ENCODE measurements at regions not wholly inside any gene's neighbourhood (a gene's known extent, or its start where the extent isn't known, plus 50 kb on each side); places are given as distances from the start of the nearest gene placed in this dataset.

DNA sequence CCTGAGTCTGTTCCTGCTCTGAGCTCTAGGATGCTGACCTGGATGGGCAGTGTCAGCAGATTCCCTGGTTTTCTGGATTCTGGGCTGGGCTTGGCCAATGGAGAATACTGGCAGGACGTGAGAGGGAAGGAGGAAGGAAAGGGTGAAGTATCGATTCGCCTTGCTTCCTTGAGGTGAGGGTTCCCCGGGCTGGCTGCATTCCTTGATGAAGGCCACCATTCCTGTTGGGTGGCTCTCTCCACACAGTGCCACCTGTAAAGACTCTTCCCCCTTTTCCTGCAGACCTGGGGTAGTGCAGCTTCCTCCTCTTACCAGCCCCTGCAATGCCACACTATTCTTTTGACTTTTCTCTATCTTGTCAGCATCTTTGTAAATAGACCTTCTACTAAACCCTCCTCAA is 58.1 kb upstream of the TANC2 start:
- no peak for ATAC-seq
- no peaks in the 10 kb centered on the region for H3K36me3 ChIP-seq (ENCODE audit: control insufficient read depth, insufficient read depth, low read length)
- no peak for FAIRE-seq
- no peak overlapping the region for H3K4me2 ChIP-seq (ENCODE audit: insufficient read depth, low read length)
- no peaks in the 10 kb centered on the region for H3K79me2 ChIP-seq (ENCODE audit: control insufficient read depth, insufficient read depth, low read length)
- H3K9me3 ChIP-seq (replicated peaks; ENCODE audit: control insufficient read depth, insufficient read depth, low read depth, low read length): peaks cover 6% of the 10 kb centered on the region; the same call in 1 of the 2 replicates
- H3K9ac ChIP-seq (ENCODE audit: insufficient read depth in 1 of 2, low read depth in 2 of 2, low read length in 2 of 2): no peak overlapping the region
- no peak for DNase-seq (ENCODE audit: extremely low read depth in 1 of 4, low spot score in 3 of 4)
- ChIA-PET POLR2A (interaction anchor here (0.9 kb wide), 1 partner anchor 17 kb away, joined by 3 read pairs; no protein-coding TSS in a partner anchor), CTCF (ENCODE audit: low intra/inter-chr PET ratio) (no interaction called here)
- intact Hi-C loops (cut with micrococcal nuclease) (no loop called here), in situ Hi-C loops (cut with MboI) (no loop called here)
- H3K4me3 ChIP-seq: no peak overlapping the region
- no peaks in the 10 kb centered on the region for H4K20me1 ChIP-seq (replicated peaks; ENCODE audit: control insufficient read depth, insufficient read depth, low read length)
- 0% methylated on average over 4 of the region's 4 CpGs for WGBS (ENCODE audit: insufficient coverage, low coverage, missing lambda C conversion rate)
- no peaks in the 10 kb centered on the region for H3K4me1 ChIP-seq (replicated peaks in 1 of 2; ENCODE audit: control insufficient read depth in 2 of 2, insufficient read depth in 2 of 2, low read length in 2 of 2)
- H2AFZ ChIP-seq (ENCODE audit: low read depth, low read length): no peak overlapping the region
- no peak overlapping the region for H3K27ac ChIP-seq (ENCODE audit: extremely low read depth, low read depth, low read length)
- no TSS peak for BruUV-seq (replicated peaks)
- no peaks in the 10 kb centered on the region for H3K9me1 ChIP-seq (ENCODE audit: control insufficient read depth, insufficient read depth, low read length)
- TF ChIP-seq TEAD1 (CRISPR knock-in tag; IDR thresholded peaks at IDR 0.05): no peak
- no peak for TF ChIP-seq PRPF4 (IDR thresholded peaks at IDR 0.05; ENCODE audit: insufficient read depth, low read depth, low read length, poor library complexity, severe bottlenecking)
- TF ChIP-seq FOS (IDR thresholded peaks at IDR 0.05; ENCODE audit: extremely low read depth, insufficient read length): no peak
- TF ChIP-seq HNRNPUL1 (IDR thresholded peaks at IDR 0.05; ENCODE audit: low read length): no peak
- no peak for TF ChIP-seq CC2D1A (IDR thresholded peaks at IDR 0.05)
- H3K27me3 ChIP-seq (ENCODE audit: control insufficient read depth in 2 of 2, insufficient read depth in 2 of 2, low read length in 2 of 2): peaks cover 3 to 7% of the 10 kb centered on the region in 2 experiments; a peak in 2 of 5 replicates

DNA sequence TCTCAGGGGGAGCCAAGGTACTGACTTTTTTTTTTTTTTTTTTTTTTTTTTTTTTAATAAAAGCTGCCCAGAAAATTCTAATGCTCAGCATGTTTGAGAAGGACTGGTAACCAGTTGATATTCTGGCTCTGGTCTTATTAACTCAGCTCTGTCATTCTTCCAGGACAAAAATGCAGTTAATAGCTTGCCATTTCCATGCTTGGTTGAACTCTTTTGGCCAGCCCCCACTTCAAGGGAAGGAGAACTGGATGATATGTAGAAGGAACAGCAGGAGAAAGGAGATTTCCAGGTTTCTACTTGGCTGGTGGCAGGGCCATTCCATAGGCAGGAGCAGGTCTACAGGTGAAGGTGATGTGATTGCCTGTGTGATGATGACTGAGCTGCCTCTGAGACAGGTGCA is 59.2 kb upstream of the TANC2 start:
- no peak for ATAC-seq
- BruUV-seq (replicated peaks): no TSS peak
- POLR2A ChIA-PET: interaction anchor here (0.6 kb wide), 1 partner anchor 16 kb away, joined by 3 read pairs; no protein-coding TSS in a partner anchor

More for the DNA sequence above, 59.2 kb upstream of the TANC2 start:
- H3K4me3 ChIP-seq: no peak overlapping the region
- H3K36me3 ChIP-seq (ENCODE audit: control insufficient read depth, insufficient read depth, low read length): no peaks in the 10 kb centered on the region
- H3K9me1 ChIP-seq (ENCODE audit: control insufficient read depth, insufficient read depth, low read length): no peaks in the 10 kb centered on the region
- no peak overlapping the region for H3K27ac ChIP-seq (ENCODE audit: extremely low read depth, low read depth, low read length)
- CTCF ChIA-PET (ENCODE audit: low intra/inter-chr PET ratio): no interaction called here
- H3K9me3 ChIP-seq (replicated peaks; ENCODE audit: control insufficient read depth, insufficient read depth, low read depth, low read length): no peaks in the 10 kb centered on the region
- in situ Hi-C loops (cut with MboI) (no loop called here), intact Hi-C loops (cut with micrococcal nuclease) (no loop called here)
- no peak for TF ChIP-seq MYBL2 (IDR thresholded peaks at IDR 0.05; ENCODE audit: low read depth)
- TF ChIP-seq MYBL2 (CRISPR knock-in tag; IDR thresholded peaks at IDR 0.05; ENCODE audit: borderline replicate concordance): no peak
- no peak for TF ChIP-seq ZNF436 (CRISPR knock-in tag; IDR thresholded peaks at IDR 0.05)
- no peak for TF ChIP-seq BRD9 (IDR thresholded peaks at IDR 0.05; ENCODE audit: low read depth, partially characterized antibody)
- no peak for TF ChIP-seq CBFA2T3 (IDR thresholded peaks at IDR 0.05)
- no peaks in the 10 kb centered on the region for H3K79me2 ChIP-seq (ENCODE audit: control insufficient read depth, insufficient read depth, low read length)
- no peak overlapping the region for H3K9ac ChIP-seq (ENCODE audit: insufficient read depth in 1 of 2, low read depth in 2 of 2, low read length in 2 of 2)
- H4K20me1 ChIP-seq (replicated peaks; ENCODE audit: control insufficient read depth, insufficient read depth, low read length): no peaks in the 10 kb centered on the region
- H3K27me3 ChIP-seq (ENCODE audit: control insufficient read depth in 2 of 2, insufficient read depth in 2 of 2, low read length in 2 of 2): peaks cover 7 to 11% of the 10 kb centered on the region in 2 experiments; a peak in 2 of 5 replicates
- FAIRE-seq (no peak), DNase-seq (ENCODE audit: extremely low read depth in 1 of 4, low spot score in 3 of 4) (no peak)
- H3K4me2 ChIP-seq (ENCODE audit: insufficient read depth, low read length): no peak overlapping the region
- no peak overlapping the region for H2AFZ ChIP-seq (ENCODE audit: low read depth, low read length)
- no peaks in the 10 kb centered on the region for H3K4me1 ChIP-seq (replicated peaks in 1 of 2; ENCODE audit: control insufficient read depth in 2 of 2, insufficient read depth in 2 of 2, low read length in 2 of 2)
